Neural crest cell (in vitro differentiated cells): ENCODE measurements at regions not wholly inside any gene's neighbourhood (a gene's known extent, or its start where the extent isn't known, plus 50 kb on each side); places are given as distances from the start of the nearest gene placed in this dataset.

ENCODE experiments used
- DNase-seq: peaks from one replicate; pipeline ENCODE4 v3.0.0; 2021; ENCODE audit warnings: low read depth, mixed read lengths, low spot score
- H3K27ac Mint-ChIP-seq: one replicate; pipeline ENCODE4 v1.8.0; 2021; ENCODE audit warnings: mild to moderate bottlenecking, mixed read lengths; ENCODE audit not compliant: unreplicated experiment
- H3K27me3 Mint-ChIP-seq: 2 replicates; pipeline ENCODE4 v1.8.0; 2021; ENCODE audit warnings: low read depth, mild to moderate bottlenecking, mixed read lengths
- H3K36me3 Mint-ChIP-seq: 2 replicates; pipeline ENCODE4 v1.8.0; 2021; ENCODE audit warnings: low read depth, mild to moderate bottlenecking, mixed read lengths
- H3K4me1 Mint-ChIP-seq: 2 replicates; pipeline ENCODE4 v1.8.0; 2021; ENCODE audit warnings: mixed read lengths
- H3K4me3 Mint-ChIP-seq: one replicate; pipeline ENCODE4 v1.8.0; 2021; ENCODE audit warnings: mild to moderate bottlenecking, mixed read lengths
- H3K9me3 Mint-ChIP-seq: 2 replicates; pipeline ENCODE4 v1.8.0; 2021; ENCODE audit warnings: mixed read lengths
- CTCF ChIP-seq: fragments of 200-600 bp; sonication (generic); conservative IDR thresholded peaks from 2 replicates; pipeline ENCODE4 v1.5.0; 2021; ENCODE audit warnings: antibody characterized with exemption, mild to moderate bottlenecking

DNA sequence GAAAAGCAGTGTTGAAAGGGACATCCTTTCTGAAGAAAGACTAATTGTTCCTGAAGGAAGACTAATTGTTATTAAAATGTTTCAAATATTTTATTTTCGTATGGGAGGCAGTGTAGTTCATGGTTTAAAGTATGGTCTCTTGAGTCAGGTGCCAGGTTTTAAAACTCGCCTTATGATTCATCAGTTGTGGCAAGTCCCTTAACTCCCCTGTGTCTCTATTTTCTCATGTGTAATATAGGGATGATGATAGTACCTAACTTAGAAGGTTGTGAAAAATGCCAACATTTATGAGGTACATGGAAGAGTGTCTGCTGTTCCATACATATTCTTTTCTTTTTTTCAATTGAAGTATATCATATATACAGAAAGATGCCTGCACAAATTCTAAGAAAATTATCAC is 414.2 kb upstream of the DIPK2B start:
- no peaks in the 10 kb centered on the region for H3K4me1 Mint-ChIP-seq
- H3K27ac Mint-ChIP-seq = no peak overlapping the region
- no peak overlapping the region for H3K4me3 Mint-ChIP-seq
- H3K27me3 Mint-ChIP-seq = no peaks in the 10 kb centered on the region
- no peak for DNase-seq
- TF ChIP-seq CTCF = no peak
- H3K36me3 Mint-ChIP-seq = peaks cover 5% of the 10 kb centered on the region
- H3K9me3 Mint-ChIP-seq = peaks cover 14% of the 10 kb centered on the region

DNA sequence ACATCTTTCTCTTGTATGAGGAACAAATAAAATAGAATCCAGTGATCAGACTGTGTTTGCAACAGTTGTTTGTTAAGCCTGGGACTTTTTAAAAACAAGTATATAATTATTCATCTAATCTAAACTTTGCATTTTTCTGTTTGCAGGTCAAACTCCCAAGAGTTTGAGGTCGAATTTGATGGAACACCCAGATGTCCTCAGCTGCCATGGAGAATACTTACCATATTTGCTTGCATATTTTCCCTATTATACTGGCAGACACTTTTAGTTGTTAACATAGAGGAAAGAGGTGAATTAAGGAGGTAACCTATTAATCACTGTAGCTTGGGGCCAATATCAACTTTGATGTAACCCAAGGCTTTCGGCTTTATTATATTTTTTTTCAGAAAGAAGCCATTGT is 401.5 kb upstream of the DIPK2B start:
- peaks cover 8% of the 10 kb centered on the region for H3K9me3 Mint-ChIP-seq

DNA sequence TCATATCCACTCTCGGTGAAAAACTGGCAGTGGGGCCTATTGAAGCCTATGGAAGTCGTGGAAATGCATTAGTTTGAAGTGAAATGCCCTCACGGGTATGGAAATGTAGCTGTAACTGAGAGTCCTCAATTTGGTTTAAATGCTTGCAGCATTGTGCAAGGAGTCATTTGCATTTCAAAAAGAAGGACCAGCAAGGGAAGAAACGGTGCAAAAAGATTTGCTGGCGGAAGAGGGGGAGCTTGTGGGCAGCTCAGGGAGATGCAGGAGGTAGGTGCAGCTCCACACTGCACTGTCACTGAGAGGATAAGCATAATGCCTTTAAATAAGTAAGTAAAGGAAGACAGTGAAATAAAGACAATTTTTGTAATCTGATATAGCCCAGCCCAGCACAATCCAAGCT is 400.4 kb upstream of the DIPK2B start:
- TF ChIP-seq CTCF = no peak
- DNase-seq = no peak
- no peak overlapping the region for H3K27ac Mint-ChIP-seq
- no peak overlapping the region for H3K4me3 Mint-ChIP-seq
- no peaks in the 10 kb centered on the region for H3K27me3 Mint-ChIP-seq
- peaks cover 4% of the 10 kb centered on the region for H3K9me3 Mint-ChIP-seq
- no peaks in the 10 kb centered on the region for H3K36me3 Mint-ChIP-seq
- peaks cover 5% of the 10 kb centered on the region for H3K4me1 Mint-ChIP-seq

More for the DNA sequence above, 401.5 kb upstream of the DIPK2B start:
- H3K27me3 Mint-ChIP-seq = no peaks in the 10 kb centered on the region
- H3K27ac Mint-ChIP-seq = no peak overlapping the region
- H3K4me1 Mint-ChIP-seq = peaks cover 5% of the 10 kb centered on the region
- H3K36me3 Mint-ChIP-seq = no peaks in the 10 kb centered on the region
- no peak for DNase-seq
- TF ChIP-seq CTCF = no peak
- no peak overlapping the region for H3K4me3 Mint-ChIP-seq

DNA sequence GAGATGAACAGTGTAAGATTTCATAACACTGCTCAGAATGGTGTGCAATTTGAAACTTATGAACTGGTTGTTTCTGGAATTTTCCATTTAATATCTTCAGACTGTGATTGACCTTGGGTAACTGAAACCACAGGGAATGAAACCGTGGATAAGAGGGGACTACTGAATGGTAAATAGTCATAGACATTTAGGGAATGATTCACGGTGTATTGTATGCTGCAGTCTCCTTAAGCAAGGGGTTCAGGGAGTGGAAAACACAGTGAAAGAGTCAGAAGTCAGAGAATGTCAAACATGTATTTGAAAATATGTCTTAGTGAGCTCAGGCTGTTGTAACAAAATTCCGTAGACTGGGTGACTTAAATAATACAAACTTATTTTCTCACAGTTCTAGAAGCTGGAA is 398.2 kb upstream of the DIPK2B start:
- no peak overlapping the region for H3K27ac Mint-ChIP-seq
- no peak for DNase-seq
- no peak overlapping the region for H3K4me3 Mint-ChIP-seq
- no peak for TF ChIP-seq CTCF
- no peaks in the 10 kb centered on the region for H3K36me3 Mint-ChIP-seq
- H3K4me1 Mint-ChIP-seq = peaks cover 5% of the 10 kb centered on the region
- H3K9me3 Mint-ChIP-seq = no peaks in the 10 kb centered on the region
- no peaks in the 10 kb centered on the region for H3K27me3 Mint-ChIP-seq

- Mint-ChIP-seq H3K4me1 (peaks cover 5% of the 10 kb centered on the region), H3K27ac (no peak overlapping the region), H3K4me3 (no peak overlapping the region), H3K36me3 (no peaks in the 10 kb centered on the region), H3K27me3 (no peaks in the 10 kb centered on the region), H3K9me3 (no peaks in the 10 kb centered on the region)
- no peak for TF ChIP-seq CTCF
- no peak for DNase-seq
These were observed 395.6 kb upstream of the DIPK2B start for GRCh38 chrX:45596188-45596808.
